ENCODE measurements at regions not wholly inside any gene's neighbourhood (a gene's known extent, or its start where the extent isn't known, plus 50 kb on each side); places are given as distances from the start of the nearest gene placed in this dataset.

GRCh38 chr13:50123515-50123861 is 108.2 kb downstream of the KCNRG start:
- no peak for TF ChIP-seq POU6F1 (CRISPR knock-in tag; IDR thresholded peaks at IDR 0.05; ENCODE audit: borderline replicate concordance, low read depth)
- TF ChIP-seq ARNTL (CRISPR knock-in tag; IDR thresholded peaks at IDR 0.05; ENCODE audit: borderline replicate concordance, low read depth) = no peak
- TF ChIP-seq ZFP3 (CRISPR knock-in tag; IDR thresholded peaks at IDR 0.05) = no peak
- no peak for TF ChIP-seq ZFP30 (CRISPR knock-in tag; IDR thresholded peaks at IDR 0.05)
- no peak for TF ChIP-seq CREB5 (CRISPR knock-in tag; IDR thresholded peaks at IDR 0.05; ENCODE audit: low read depth)
- TF ChIP-seq PATZ1 (CRISPR knock-in tag; IDR thresholded peaks at IDR 0.05; ENCODE audit: borderline replicate concordance) = no peak
- TF ChIP-seq CSDC2 (CRISPR knock-in tag; IDR thresholded peaks at IDR 0.05) = no peak
- TF ChIP-seq ZC3H10 (CRISPR knock-in tag; IDR thresholded peaks at IDR 0.05) = no peak
- no peak for TF ChIP-seq ZNF8 (CRISPR knock-in tag; IDR thresholded peaks at IDR 0.05)
- no peak for TF ChIP-seq TCF4 (CRISPR knock-in tag; IDR thresholded peaks at IDR 0.05; ENCODE audit: borderline replicate concordance)

All from SK-N-SH treated with all-trans-retinoic acid at 6 μM for 48 hours (cell line).